ENCODE measurements at regions not wholly inside any gene's neighbourhood (a gene's known extent, or its start where the extent isn't known, plus 50 kb on each side); places are given as distances from the start of the nearest gene placed in this dataset.

DNA sequence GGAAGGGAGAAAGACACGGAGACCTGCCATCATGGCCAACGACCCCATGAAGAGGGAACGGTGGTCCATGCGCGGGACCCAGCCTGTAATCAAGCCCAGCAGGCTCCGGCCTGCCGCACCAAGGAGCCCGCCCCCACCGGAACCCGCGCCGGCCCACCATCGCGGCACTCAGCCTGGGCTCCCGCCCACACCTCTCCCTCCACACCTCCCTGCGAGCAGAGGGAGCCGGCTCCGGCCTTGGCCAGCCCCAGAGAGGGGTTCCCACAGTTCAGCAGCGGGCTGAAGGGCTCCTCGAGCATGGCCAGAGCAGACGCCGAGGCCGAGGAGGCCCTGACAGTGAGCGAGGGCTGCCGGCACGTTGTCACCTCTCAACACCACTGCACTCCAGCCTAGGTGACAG, 1302.8 kb upstream of the CNTN5 start:
- Histone ChIP-seq H3K9ac (ENCODE audit: low read length) (no peak overlapping the region), H2AFZ (ENCODE audit: low read depth, low read length, severe bottlenecking) (no peak overlapping the region), H3K27me3 (ENCODE audit: low read length) (no peaks in the 10 kb centered on the region), H3K9me3 (ENCODE audit: insufficient read depth, low read length) (no peaks in the 10 kb centered on the region), H3K4me3 (ENCODE audit: insufficient read depth, low read length, poor library complexity, severe bottlenecking) (no peak overlapping the region), H3K27ac (ENCODE audit: low read depth, low read length) (no peak overlapping the region), H4K20me1 (ENCODE audit: low read depth, low read length) (no peaks in the 10 kb centered on the region), H3K9me2 (replicated peaks; ENCODE audit: insufficient read depth, low read length) (no peaks in the 10 kb centered on the region), H3F3A (ENCODE audit: insufficient read depth) (no peaks in the 10 kb centered on the region), H3K4me2 (ENCODE audit: low read depth, low read length, poor library complexity, severe bottlenecking) (no peak overlapping the region), H3K79me2 (ENCODE audit: insufficient read depth, low read length) (no peaks in the 10 kb centered on the region), H3K36me3 (ENCODE audit: low read length) (no peaks in the 10 kb centered on the region)
- no peak for TF ChIP-seq EZH2phosphoT487 (conservative IDR thresholded peaks at IDR 0.05; ENCODE audit: low read length)
- TF ChIP-seq, protein P1, sequence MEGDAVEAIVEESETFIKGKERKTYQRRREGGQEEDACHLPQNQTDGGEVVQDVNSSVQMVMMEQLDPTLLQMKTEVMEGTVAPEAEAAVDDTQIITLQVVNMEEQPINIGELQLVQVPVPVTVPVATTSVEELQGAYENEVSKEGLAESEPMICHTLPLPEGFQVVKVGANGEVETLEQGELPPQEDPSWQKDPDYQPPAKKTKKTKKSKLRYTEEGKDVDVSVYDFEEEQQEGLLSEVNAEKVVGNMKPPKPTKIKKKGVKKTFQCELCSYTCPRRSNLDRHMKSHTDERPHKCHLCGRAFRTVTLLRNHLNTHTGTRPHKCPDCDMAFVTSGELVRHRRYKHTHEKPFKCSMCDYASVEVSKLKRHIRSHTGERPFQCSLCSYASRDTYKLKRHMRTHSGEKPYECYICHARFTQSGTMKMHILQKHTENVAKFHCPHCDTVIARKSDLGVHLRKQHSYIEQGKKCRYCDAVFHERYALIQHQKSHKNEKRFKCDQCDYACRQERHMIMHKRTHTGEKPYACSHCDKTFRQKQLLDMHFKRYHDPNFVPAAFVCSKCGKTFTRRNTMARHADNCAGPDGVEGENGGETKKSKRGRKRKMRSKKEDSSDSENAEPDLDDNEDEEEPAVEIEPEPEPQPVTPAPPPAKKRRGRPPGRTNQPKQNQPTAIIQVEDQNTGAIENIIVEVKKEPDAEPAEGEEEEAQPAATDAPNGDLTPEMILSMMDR (IDR thresholded peaks at IDR 0.05; ENCODE audit: insufficient read depth, low read length, poor library complexity, severe bottlenecking): no peak

DNA sequence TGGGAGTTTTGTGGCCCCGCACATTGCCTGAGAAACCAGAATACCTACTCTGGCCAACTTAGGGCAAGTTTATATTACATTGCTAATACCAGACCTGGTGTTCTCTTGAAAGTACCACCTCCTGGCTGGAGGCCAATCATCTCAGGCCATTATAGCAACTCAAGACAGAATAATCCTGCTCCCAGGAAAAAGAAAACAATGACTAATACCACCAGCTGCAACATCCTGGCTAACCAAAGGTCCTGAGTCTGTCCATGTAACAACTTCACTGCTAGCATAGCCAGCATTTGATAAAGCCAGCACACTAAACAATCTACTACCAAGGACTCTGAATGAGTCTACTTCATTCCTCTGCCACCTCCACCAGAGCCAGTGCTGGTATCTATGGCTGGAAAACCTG, 1298.7 kb upstream of the CNTN5 start:
- H4K20me1 ChIP-seq (ENCODE audit: low read depth, low read length): no peaks in the 10 kb centered on the region
- no peaks in the 10 kb centered on the region for H3K9me2 ChIP-seq (replicated peaks; ENCODE audit: insufficient read depth, low read length)
- no peaks in the 10 kb centered on the region for H3F3A ChIP-seq (ENCODE audit: insufficient read depth)
- no peaks in the 10 kb centered on the region for H3K36me3 ChIP-seq (ENCODE audit: low read length)
- no peaks in the 10 kb centered on the region for H3K27me3 ChIP-seq (ENCODE audit: low read length)
- H3K79me2 ChIP-seq (ENCODE audit: insufficient read depth, low read length): no peaks in the 10 kb centered on the region
- no peak overlapping the region for H3K4me3 ChIP-seq (ENCODE audit: insufficient read depth, low read length, poor library complexity, severe bottlenecking)
- no peak overlapping the region for H3K4me2 ChIP-seq (ENCODE audit: low read depth, low read length, poor library complexity, severe bottlenecking)
- TF ChIP-seq EZH2phosphoT487 (conservative IDR thresholded peaks at IDR 0.05; ENCODE audit: low read length): no peak
- TF ChIP-seq, protein P1 (IDR thresholded peaks at IDR 0.05; ENCODE audit: insufficient read depth, low read length, poor library complexity, severe bottlenecking): no peak
- no peak overlapping the region for H2AFZ ChIP-seq (ENCODE audit: low read depth, low read length, severe bottlenecking)
- H3K9ac ChIP-seq (ENCODE audit: low read length): no peak overlapping the region
- H3K9me3 ChIP-seq (ENCODE audit: insufficient read depth, low read length): no peaks in the 10 kb centered on the region
- no peak overlapping the region for H3K27ac ChIP-seq (ENCODE audit: low read depth, low read length)

DNA sequence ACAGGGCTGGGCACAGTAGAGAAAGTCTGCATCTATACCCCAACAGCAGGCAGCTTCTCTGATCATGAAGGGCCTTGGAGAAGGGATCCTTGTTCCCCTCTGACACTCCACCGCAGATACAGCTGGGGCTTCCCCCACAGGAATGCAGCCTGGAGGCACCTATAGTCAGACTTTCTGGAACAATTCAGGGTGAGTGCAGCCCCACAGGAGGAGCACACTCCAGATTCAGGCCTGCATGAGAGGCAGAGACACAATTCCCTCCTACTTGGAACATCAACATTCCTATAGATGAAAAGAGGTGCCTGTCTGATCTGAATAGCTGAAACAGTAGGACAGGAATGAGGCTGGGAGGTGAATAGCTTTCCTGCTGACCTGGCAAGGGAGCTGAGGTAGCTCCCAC, 1298.0 kb upstream of the CNTN5 start:
- no peaks in the 10 kb centered on the region for H3K79me2 ChIP-seq (ENCODE audit: insufficient read depth, low read length)
- no peak overlapping the region for H3K27ac ChIP-seq (ENCODE audit: low read depth, low read length)
- no peak overlapping the region for H3K4me3 ChIP-seq (ENCODE audit: insufficient read depth, low read length, poor library complexity, severe bottlenecking)
- TF ChIP-seq EZH2phosphoT487 (conservative IDR thresholded peaks at IDR 0.05; ENCODE audit: low read length): no peak
- TF ChIP-seq, protein P1 (IDR thresholded peaks at IDR 0.05; ENCODE audit: insufficient read depth, low read length, poor library complexity, severe bottlenecking): no peak
- no peak overlapping the region for H3K4me2 ChIP-seq (ENCODE audit: low read depth, low read length, poor library complexity, severe bottlenecking)
- H4K20me1 ChIP-seq (ENCODE audit: low read depth, low read length): no peaks in the 10 kb centered on the region
- no peaks in the 10 kb centered on the region for H3K27me3 ChIP-seq (ENCODE audit: low read length)
- no peak overlapping the region for H2AFZ ChIP-seq (ENCODE audit: low read depth, low read length, severe bottlenecking)
- no peak overlapping the region for H3K9ac ChIP-seq (ENCODE audit: low read length)
- H3K36me3 ChIP-seq (ENCODE audit: low read length): no peaks in the 10 kb centered on the region
- H3K9me2 ChIP-seq (replicated peaks; ENCODE audit: insufficient read depth, low read length): no peaks in the 10 kb centered on the region
- no peaks in the 10 kb centered on the region for H3K9me3 ChIP-seq (ENCODE audit: insufficient read depth, low read length)
- no peaks in the 10 kb centered on the region for H3F3A ChIP-seq (ENCODE audit: insufficient read depth)
